H1 (cell line): ENCODE measurements at regions not wholly inside any gene's neighbourhood (a gene's known extent, or its start where the extent isn't known, plus 50 kb on each side); places are given as distances from the start of the nearest gene placed in this dataset.

ENCODE experiments used
- CHD1 ChIP-seq: IDR thresholded peaks from 2 replicates; pipeline ENCODE4 v1.6.1; 2012; ENCODE audit warnings: low read depth, low read length, improper control_type of control experiment
- CHD7 ChIP-seq: fragments of 300-600 bp; sonication (generic); IDR thresholded peaks from 2 replicates; pipeline ENCODE4 v1.7.1; 2012; ENCODE audit warnings: low read length, moderate library complexity, mild to moderate bottlenecking, inconsistent platforms; ENCODE audit not compliant: insufficient replicate concordance
- GTF2F1 ChIP-seq: IDR thresholded peaks from 2 replicates; pipeline ENCODE4 v1.6.1; 2012; ENCODE audit warnings: low read depth, low read length, improper control_type of control experiment, borderline replicate concordance
- MAFK ChIP-seq: IDR thresholded peaks from 2 replicates; pipeline ENCODE4 v1.6.1; 2012; ENCODE audit warnings: low read depth, mild to moderate bottlenecking, improper control_type of control experiment, low read length
- NANOG ChIP-seq: IDR thresholded peaks from 2 replicates; pipeline ENCODE4 v1.6.1; 2011; ENCODE audit warnings: low read length, low read depth, mild to moderate bottlenecking, inconsistent platforms; ENCODE audit not compliant: insufficient read depth, poor library complexity, severe bottlenecking
- RNF2 ChIP-seq: fragments of 200-900, 300-1000 bp; sonication (generic); IDR thresholded peaks from 2 replicates; pipeline ENCODE4 v1.7.1; 2016; ENCODE audit warnings: borderline replicate concordance, low read depth, mild to moderate bottlenecking, antibody characterized with exemption, low read length; ENCODE audit not compliant: poor library complexity, severe bottlenecking; ENCODE audit errors: missing control alignments
- SAP30 ChIP-seq: fragments of 300-600 bp; sonication (generic); IDR thresholded peaks from 2 replicates; pipeline ENCODE4 v1.7.1; 2012; ENCODE audit warnings: low read length, moderate library complexity, mild to moderate bottlenecking, inconsistent platforms; ENCODE audit not compliant: insufficient read depth, insufficient replicate concordance
- SP2 ChIP-seq: IDR thresholded peaks from 2 replicates; pipeline ENCODE4 v1.6.1; 2012; ENCODE audit warnings: mild to moderate bottlenecking, low read length, inconsistent platforms
- SUZ12 ChIP-seq: fragments of 200-600 bp; sonication (generic); IDR thresholded peaks from 2 replicates; pipeline ENCODE4 v1.6.1; 2012; ENCODE audit warnings: mild to moderate bottlenecking, inconsistent platforms, low read length, moderate library complexity, mixed read lengths
- TAF1 ChIP-seq: IDR thresholded peaks from 2 replicates; pipeline ENCODE4 v1.6.1; 2011; ENCODE audit warnings: mild to moderate bottlenecking, low read depth, low read length
- USF2 ChIP-seq: IDR thresholded peaks from 2 replicates; pipeline ENCODE4 v1.6.1; 2011; ENCODE audit warnings: low read length, improper control_type of control experiment

- TF ChIP-seq CHD7, result no peak
- TF ChIP-seq NANOG, result no peak
- TF ChIP-seq TAF1, result no peak
- TF ChIP-seq USF2, result no peak
- TF ChIP-seq SP2, result no peak
- no peak for TF ChIP-seq CHD1
- TF ChIP-seq GTF2F1, result no peak
- no peak for TF ChIP-seq RNF2
- no peak for TF ChIP-seq SUZ12
- TF ChIP-seq MAFK, result no peak
- TF ChIP-seq SAP30, result no peak
These were observed 462.0 kb upstream of the CNTN3 start (continued) for GRCh38 chr3:75076481-75076880.
